Neural progenitor cell (in vitro differentiated cells): ENCODE measurements at regions not wholly inside any gene's neighbourhood (a gene's known extent, or its start where the extent isn't known, plus 50 kb on each side); places are given as distances from the start of the nearest gene placed in this dataset.

Experiments
- DNase-seq: peaks from one replicate; pipeline ENCODE4 v3.0.0-alpha.2; 2016; ENCODE audit warnings: low spot score
- H2AFZ ChIP-seq: fragments of 200-600 bp; sonication (generic); replicated peaks from 2 replicates; pipeline ENCODE4 v1.6.1; 2016; ENCODE audit warnings: antibody characterized with exemption
- H3F3A ChIP-seq: fragments of 200-600 bp; sonication (generic); 2 replicates; pipeline ENCODE4 v1.6.1; 2016; ENCODE audit warnings: antibody characterized with exemption, low read depth
- H3K27ac ChIP-seq: fragments of 200-600 bp; sonication (generic); 2 replicates; pipeline ENCODE4 v1.5.1; 2016; ENCODE audit warnings: mild to moderate bottlenecking
- H3K27me3 ChIP-seq: fragments of 200-600 bp; sonication (generic); 2 replicates; pipeline ENCODE4 v1.6.1; 2016; ENCODE audit warnings: mild to moderate bottlenecking, moderate library complexity
- H3K36me3 ChIP-seq: fragments of 200-600 bp; sonication (generic); 2 replicates; pipeline ENCODE4 v1.5.1; 2016
- H3K4me1 ChIP-seq: fragments of 200-600 bp; sonication (generic); 2 replicates; pipeline ENCODE4 v1.6.1; 2016; ENCODE audit warnings: mixed run types
- H3K4me2 ChIP-seq: fragments of 200-600 bp; sonication (generic); 2 replicates; pipeline ENCODE4 v1.6.1; 2016
- H3K4me3 ChIP-seq: fragments of 200-600 bp; sonication (generic); 2 replicates; pipeline ENCODE4 v1.5.1; 2016
- H3K79me2 ChIP-seq: fragments of 200-600 bp; sonication (generic); 2 replicates; pipeline ENCODE4 v1.6.1; 2016; ENCODE audit warnings: low read depth
- H3K9ac ChIP-seq: fragments of 200-600 bp; sonication (generic); 2 replicates; pipeline ENCODE4 v1.6.1; 2016
- H3K9me3 ChIP-seq: fragments of 200-600 bp; sonication (generic); 2 replicates; pipeline ENCODE4 v1.5.1; 2016; ENCODE audit warnings: low read depth
- H4K20me1 ChIP-seq: fragments of 200-600 bp; sonication (generic); 2 replicates; pipeline ENCODE4 v1.6.1; 2016; ENCODE audit warnings: low read depth
- H3K27ac Mint-ChIP-seq: 3 replicates; pipeline ENCODE4 v1.8.0; 2021; ENCODE audit warnings: mixed read lengths
- H3K27me3 Mint-ChIP-seq: 2 replicates; pipeline ENCODE4 v1.8.0; 2022; ENCODE audit warnings: low read depth, mild to moderate bottlenecking, inconsistent platforms, moderate library complexity, mixed read lengths; ENCODE audit not compliant: insufficient read depth
- H3K36me3 Mint-ChIP-seq: 3 replicates; pipeline ENCODE4 v1.8.0; 2021; ENCODE audit warnings: mixed read lengths
- H3K4me1 Mint-ChIP-seq: 3 replicates; pipeline ENCODE4 v1.8.0; 2021; ENCODE audit warnings: mixed read lengths
- H3K4me3 Mint-ChIP-seq: 3 replicates; pipeline ENCODE4 v1.8.0; 2021; ENCODE audit warnings: mild to moderate bottlenecking, moderate library complexity, mixed read lengths
- H3K9me3 Mint-ChIP-seq: 3 replicates; pipeline ENCODE4 v1.8.0; 2020; ENCODE audit warnings: mixed read lengths
- CTCF ChIP-seq: fragments of 200-600 bp; sonication (generic); IDR thresholded peaks from 2 replicates; pipeline ENCODE4 v1.5.1; 2017; ENCODE audit warnings: antibody characterized with exemption, mild to moderate bottlenecking
- EZH2 ChIP-seq: fragments of 200-600 bp; sonication (generic); IDR thresholded peaks from 2 replicates; pipeline ENCODE4 v1.6.1; 2017; ENCODE audit warnings: antibody characterized with exemption, mild to moderate bottlenecking, moderate library complexity
- EZH2phosphoT487 ChIP-seq: fragments of 200-600 bp; sonication (generic); IDR thresholded peaks from 2 replicates; pipeline ENCODE4 v1.6.1; 2017; ENCODE audit warnings: antibody characterized with exemption

- Mint-ChIP-seq H3K27me3 (peaks cover 4% of the 10 kb centered on the region), H3K27ac (no peak overlapping the region), H3K36me3 (no peaks in the 10 kb centered on the region), H3K4me1 (no peaks in the 10 kb centered on the region), H3K9me3 (no peaks in the 10 kb centered on the region), H3K4me3 (no peak overlapping the region)
- H2AFZ ChIP-seq = no peak overlapping the region
- H3K9me3 ChIP-seq = no peaks in the 10 kb centered on the region
- TF ChIP-seq EZH2 = no peak
- TF ChIP-seq CTCF = no peak
- TF ChIP-seq EZH2phosphoT487 = no peak
- H3K36me3 ChIP-seq = no peaks in the 10 kb centered on the region
- H3K79me2 ChIP-seq = no peaks in the 10 kb centered on the region
- no peaks in the 10 kb centered on the region for H4K20me1 ChIP-seq
- no peaks in the 10 kb centered on the region for H3F3A ChIP-seq
- no peak overlapping the region for H3K4me3 ChIP-seq
- DNase-seq = no peak
- H3K4me1 ChIP-seq = no peaks in the 10 kb centered on the region
- no peak overlapping the region for H3K4me2 ChIP-seq
- H3K9ac ChIP-seq = no peak overlapping the region
- H3K27ac ChIP-seq = no peak overlapping the region
- H3K27me3 ChIP-seq = peaks cover 90% of the 10 kb centered on the region
Measured at GRCh38 chr2:228774548-228774947, 496.5 kb downstream of the PID1 start.

- no peak overlapping the region for H3K4me3 ChIP-seq
- H3K79me2 ChIP-seq = no peaks in the 10 kb centered on the region
- H3K9me3 Mint-ChIP-seq = no peaks in the 10 kb centered on the region
- no peak overlapping the region for H3K4me2 ChIP-seq
- H3K4me1 ChIP-seq = no peaks in the 10 kb centered on the region
- no peak overlapping the region for H3K9ac ChIP-seq
- H2AFZ ChIP-seq = no peak overlapping the region
- no peak overlapping the region for H3K27ac ChIP-seq
- DNase-seq = no peak
- peaks cover 5% of the 10 kb centered on the region for H3K27me3 Mint-ChIP-seq
- H3K27me3 ChIP-seq = peaks cover 87% of the 10 kb centered on the region
- no peaks in the 10 kb centered on the region for H3K36me3 Mint-ChIP-seq
- no peaks in the 10 kb centered on the region for H4K20me1 ChIP-seq
- H3K27ac Mint-ChIP-seq = no peak overlapping the region
- no peak overlapping the region for H3K4me3 Mint-ChIP-seq
- no peaks in the 10 kb centered on the region for H3K9me3 ChIP-seq
- no peaks in the 10 kb centered on the region for H3K36me3 ChIP-seq
- H3F3A ChIP-seq = no peaks in the 10 kb centered on the region
- no peaks in the 10 kb centered on the region for H3K4me1 Mint-ChIP-seq
- TF ChIP-seq EZH2phosphoT487 = no peak
- TF ChIP-seq CTCF = no peak
- no peak for TF ChIP-seq EZH2
Measured at GRCh38 chr2:228771774-228772173, 499.3 kb downstream of the PID1 start.

- Histone ChIP-seq H3K27ac (no peak overlapping the region), H3K27me3 (peaks cover 87% of the 10 kb centered on the region), H3K4me1 (no peaks in the 10 kb centered on the region), H3F3A (no peaks in the 10 kb centered on the region), H2AFZ (no peak overlapping the region), H3K4me2 (no peak overlapping the region), H3K9ac (no peak overlapping the region), H3K36me3 (no peaks in the 10 kb centered on the region), H3K4me3 (no peak overlapping the region), H3K79me2 (no peaks in the 10 kb centered on the region), H4K20me1 (no peaks in the 10 kb centered on the region), H3K9me3 (no peaks in the 10 kb centered on the region)
- H3K27me3 Mint-ChIP-seq = peaks cover 4% of the 10 kb centered on the region
- H3K9me3 Mint-ChIP-seq = no peaks in the 10 kb centered on the region
- no peak for DNase-seq
- TF ChIP-seq CTCF = no peak
- TF ChIP-seq EZH2phosphoT487 = no peak
- TF ChIP-seq EZH2 = no peak
- no peaks in the 10 kb centered on the region for H3K4me1 Mint-ChIP-seq
- H3K36me3 Mint-ChIP-seq = no peaks in the 10 kb centered on the region
- H3K27ac Mint-ChIP-seq = no peak overlapping the region
- H3K4me3 Mint-ChIP-seq = no peak overlapping the region
Measured at GRCh38 chr2:228771315-228771714, 499.8 kb downstream of the PID1 start.
